Loucy (cell line): ENCODE measurements at regions not wholly inside any gene's neighbourhood (a gene's known extent, or its start where the extent isn't known, plus 50 kb on each side); places are given as distances from the start of the nearest gene placed in this dataset.
"Not testable (repeated sequence)": the region's sequence is repeated elsewhere in the genome, so short reads cannot be mapped to it uniquely, and the experiment has no call there.

Experiments used
- H2AFZ ChIP-seq: fragments of 200-600 bp; sonication (generic); 2 replicates; pipeline ENCODE4 v1.6.0; 2016; ENCODE audit warnings: antibody characterized with exemption, mild to moderate bottlenecking, low read length, moderate library complexity
- H3F3A ChIP-seq: fragments of 200-600 bp; 2 replicates; pipeline ENCODE4 v1.6.0; 2016; ENCODE audit warnings: antibody characterized with exemption, low read depth, mild to moderate bottlenecking
- H3K27me3 ChIP-seq: fragments of 200-600 bp; sonication (generic); 2 replicates; pipeline ENCODE4 v1.6.1; 2014; ENCODE audit warnings: low read length, mild to moderate bottlenecking; ENCODE audit not compliant: insufficient read depth, poor library complexity, severe bottlenecking
- H3K36me3 ChIP-seq: fragments of 200-600 bp; sonication (generic); 2 replicates; pipeline ENCODE4 v1.6.1; 2016; ENCODE audit warnings: low read length; ENCODE audit not compliant: insufficient read depth
- H3K4me1 ChIP-seq: fragments of 200-600 bp; sonication (generic); 2 replicates; pipeline ENCODE4 v1.5.1; 2014; ENCODE audit warnings: low read length, mild to moderate bottlenecking; ENCODE audit not compliant: insufficient read depth, poor library complexity, severe bottlenecking
- H3K4me2 ChIP-seq: fragments of 200-600 bp; sonication (generic); 2 replicates; pipeline ENCODE4 v1.6.0; 2014; ENCODE audit warnings: antibody characterized with exemption, low read length, low read depth, mild to moderate bottlenecking; ENCODE audit not compliant: poor library complexity, severe bottlenecking
- H3K4me3 ChIP-seq: fragments of 200-600 bp; sonication (generic); 2 replicates; pipeline ENCODE4 v1.5.1; 2014; ENCODE audit warnings: low read length, mild to moderate bottlenecking, mixed read lengths; ENCODE audit not compliant: poor library complexity, severe bottlenecking
- H3K79me2 ChIP-seq: fragments of 200-600 bp; sonication (generic); 2 replicates; pipeline ENCODE4 v1.6.1; 2014; ENCODE audit warnings: low read length; ENCODE audit not compliant: insufficient read depth
- H3K9ac ChIP-seq: fragments of 200-600 bp; sonication (generic); 2 replicates; pipeline ENCODE4 v1.6.0; 2014; ENCODE audit warnings: mild to moderate bottlenecking, low read depth, low read length, moderate library complexity; ENCODE audit not compliant: poor library complexity, severe bottlenecking
- H3K9me2 ChIP-seq: fragments of 200-600 bp; sonication (generic); replicated peaks from 2 replicates; pipeline ENCODE4 v1.6.1; 2016; ENCODE audit warnings: low read depth, low read length, mixed read lengths
- H3K9me3 ChIP-seq: fragments of 200-600 bp; sonication (generic); 2 replicates; pipeline ENCODE4 v1.6.1; 2014; ENCODE audit warnings: mild to moderate bottlenecking, antibody characterized with exemption, low read length, low read depth; ENCODE audit not compliant: insufficient read depth
- H4K20me1 ChIP-seq: fragments of 200-600 bp; sonication (generic); 2 replicates; pipeline ENCODE4 v1.6.0; 2014; ENCODE audit warnings: antibody characterized with exemption, low read length, mild to moderate bottlenecking; ENCODE audit not compliant: insufficient read depth, poor library complexity, severe bottlenecking
- CTCF ChIP-seq: fragments of 200-600 bp; sonication (generic); conservative IDR thresholded peaks from 2 replicates; pipeline ENCODE4 v1.5.1; 2014; ENCODE audit warnings: mild to moderate bottlenecking, antibody characterized with exemption, low read length
- EZH2phosphoT487 ChIP-seq: fragments of 200-600 bp; IDR thresholded peaks from 2 replicates; pipeline ENCODE4 v1.6.1; 2018; ENCODE audit warnings: antibody characterized with exemption, mild to moderate bottlenecking, moderate library complexity, borderline replicate concordance

GRCh38 chr12:131271724-131272123 is 318.0 kb downstream of the ADGRD1 start:
- H3F3A ChIP-seq, result no peaks in the 10 kb centered on the region
- no peak overlapping the region for H3K4me3 ChIP-seq
- TF ChIP-seq EZH2phosphoT487, result no peak
- TF ChIP-seq CTCF, result no peak
- H3K9ac ChIP-seq, result no peak overlapping the region
- H3K79me2 ChIP-seq, result no peaks in the 10 kb centered on the region
- H3K36me3 ChIP-seq, result no peaks in the 10 kb centered on the region
- no peak overlapping the region for H2AFZ ChIP-seq
- H3K27me3 ChIP-seq, result no peaks in the 10 kb centered on the region
- no peak overlapping the region for H3K4me2 ChIP-seq
- H3K9me3 ChIP-seq, result no peaks in the 10 kb centered on the region
- H3K9me2 ChIP-seq, result no peaks in the 10 kb centered on the region
- no peaks in the 10 kb centered on the region for H3K4me1 ChIP-seq
- H4K20me1 ChIP-seq, result no peaks in the 10 kb centered on the region

DNA sequence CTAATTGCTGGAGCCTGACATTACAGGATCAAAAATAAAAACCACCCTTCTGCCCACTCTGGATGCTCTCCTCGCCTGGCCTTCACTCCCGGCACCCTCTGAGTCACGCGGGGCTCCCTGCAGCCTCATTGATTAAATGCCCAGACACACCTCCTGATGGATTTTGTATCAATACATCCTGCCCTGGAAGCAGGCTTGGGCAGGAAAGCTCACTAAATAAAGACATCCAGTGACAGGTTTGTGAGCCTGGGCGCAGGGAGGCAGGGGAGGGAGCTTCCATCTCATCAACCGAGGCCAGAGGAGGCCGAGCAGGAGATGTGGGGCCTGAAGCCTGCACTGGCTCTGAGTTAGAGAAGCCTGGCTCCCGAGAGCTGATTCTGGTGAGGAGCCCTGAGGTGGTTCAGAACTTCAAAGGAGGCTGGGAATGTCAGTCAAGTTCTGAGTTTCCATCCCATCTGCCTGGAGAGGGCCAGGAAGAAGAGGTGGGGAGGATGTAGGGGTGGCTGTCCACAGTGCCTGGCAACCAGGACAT is 318.6 kb downstream of the ADGRD1 start:
- H4K20me1 ChIP-seq, H3K4me3 ChIP-seq, H3K9ac ChIP-seq, H3K9me3 ChIP-seq, H3K36me3 ChIP-seq, H2AFZ ChIP-seq, H3K4me1 ChIP-seq, H3K79me2 ChIP-seq, H3K4me2 ChIP-seq, H3F3A ChIP-seq, H3K9me2 ChIP-seq, H3K27me3 ChIP-seq: not testable (repeated sequence)

- Histone ChIP-seq H3F3A (no peaks in the 10 kb centered on the region), H3K79me2 (no peaks in the 10 kb centered on the region), H3K36me3 (no peaks in the 10 kb centered on the region), H3K9me2 (no peaks in the 10 kb centered on the region), H4K20me1 (no peaks in the 10 kb centered on the region), H3K9me3 (no peaks in the 10 kb centered on the region), H3K4me3 (no peak overlapping the region), H3K9ac (no peak overlapping the region), H3K4me2 (no peak overlapping the region), H3K27me3 (no peaks in the 10 kb centered on the region), H3K4me1 (no peaks in the 10 kb centered on the region), H2AFZ (no peak overlapping the region)
- TF ChIP-seq EZH2phosphoT487, result no peak
- no peak for TF ChIP-seq CTCF
Observed at GRCh38 chr12:131273291-131273845, 319.7 kb downstream of the ADGRD1 start.

- Histone ChIP-seq H3K4me3 (no peak overlapping the region), H3K9me2 (no peaks in the 10 kb centered on the region), H3F3A (no peaks in the 10 kb centered on the region), H3K4me1 (no peaks in the 10 kb centered on the region), H3K27me3 (no peaks in the 10 kb centered on the region), H3K9me3 (no peaks in the 10 kb centered on the region), H3K36me3 (no peaks in the 10 kb centered on the region), H3K4me2 (no peak overlapping the region), H3K79me2 (no peaks in the 10 kb centered on the region), H2AFZ (no peak overlapping the region), H3K9ac (no peak overlapping the region), H4K20me1 (no peaks in the 10 kb centered on the region)
- TF ChIP-seq EZH2phosphoT487, result no peak
- no peak for TF ChIP-seq CTCF
Observed at GRCh38 chr12:131274061-131274460, 320.4 kb downstream of the ADGRD1 start.
